Right lobe of liver (tissue), 4 donors: ENCODE measurements at regions not wholly inside any gene's neighbourhood (a gene's known extent, or its start where the extent isn't known, plus 50 kb on each side); places are given as distances from the start of the nearest gene placed in this dataset.

Experiments used
- CTCF ChIP-seq, 4 donors: fragments of 200-600 bp in 3 of 4; fragments of 450-650 bp in 1 of 4; IDR thresholded peaks; one replicate each; pipeline versions ENCODE4 v1.5.1 to v1.8.0; 2016 to 2022; ENCODE audit warnings: antibody characterized with exemption in 4 of 4, mild to moderate bottlenecking in 2 of 4
- POLR2A ChIP-seq: fragments of 450-650 bp; IDR thresholded peaks from one replicate; pipeline ENCODE4 v1.6.1; 2017; ENCODE audit warnings: antibody characterized with exemption, mild to moderate bottlenecking
- donor health status: DM: no; HTN: no; CAD: no.
- donor health status: DM: no; HTN: no; CAD: no.
- donor health status: DM: no; HTN: yes; CAD: no.

- no peak for TF ChIP-seq POLR2A
- TF ChIP-seq CTCF (IDR thresholded peaks at IDR 0.05) = no peak
Measured at GRCh38 chr4:134548052-134548628, 346.6 kb upstream of the PABPC4L start.
